Kidney capillary endothelial cell (primary cell): ENCODE measurements at regions not wholly inside any gene's neighbourhood (a gene's known extent, or its start where the extent isn't known, plus 50 kb on each side); places are given as distances from the start of the nearest gene placed in this dataset.

Experiments
- DNase-seq: peaks from one replicate; pipeline ENCODE4 v3.0.0-alpha.2; 2018; ENCODE audit warnings: low spot score

- DNase-seq: peak; percentile 11
Observed at GRCh38 chr7:47724335-47724982, 142.5 kb upstream of the TNS3 start.

DNA sequence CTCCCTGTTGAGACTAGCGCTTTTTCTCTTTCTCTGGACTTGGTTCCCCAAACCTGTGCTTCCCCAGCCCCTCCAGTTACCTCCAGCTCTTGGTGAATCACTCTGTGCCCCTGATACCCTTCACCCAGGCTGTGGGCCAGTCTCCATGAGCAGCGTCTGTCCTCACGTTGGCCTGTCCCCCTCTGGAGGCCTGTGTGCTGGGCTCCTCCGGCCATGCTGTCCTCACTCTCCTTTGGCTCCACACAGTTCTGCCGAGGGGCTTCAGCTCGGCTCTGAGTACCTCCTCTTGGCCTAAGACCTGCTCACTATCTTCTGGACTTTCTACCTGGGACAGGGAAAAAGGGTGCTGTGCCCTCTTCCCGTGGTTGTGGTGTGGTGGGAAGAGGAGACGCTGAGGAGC lies 140.2 kb upstream of the TNS3 start:
- DNase-seq: no peak

- no peak for DNase-seq
Observed at GRCh38 chr7:47721670-47722069, 139.8 kb upstream of the TNS3 start.

DNA sequence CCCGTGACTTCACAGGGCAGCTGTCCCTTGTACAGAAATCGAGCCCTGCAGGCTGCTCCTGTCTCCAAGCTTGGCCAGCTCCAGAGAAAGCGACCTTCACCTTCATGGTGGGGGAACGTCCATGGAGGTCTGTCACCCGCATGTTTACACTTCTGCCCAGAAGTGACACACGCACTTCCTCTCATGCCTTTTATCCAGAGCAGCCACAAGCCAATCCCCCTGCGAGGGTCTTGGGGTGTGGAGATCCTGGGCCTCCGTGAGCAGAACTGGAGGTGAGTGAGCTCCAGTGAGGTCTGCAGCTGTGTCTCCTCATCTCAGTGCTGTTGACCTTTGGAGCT lies 139.0 kb upstream of the TNS3 start:
- DNase-seq: no peak

DNA sequence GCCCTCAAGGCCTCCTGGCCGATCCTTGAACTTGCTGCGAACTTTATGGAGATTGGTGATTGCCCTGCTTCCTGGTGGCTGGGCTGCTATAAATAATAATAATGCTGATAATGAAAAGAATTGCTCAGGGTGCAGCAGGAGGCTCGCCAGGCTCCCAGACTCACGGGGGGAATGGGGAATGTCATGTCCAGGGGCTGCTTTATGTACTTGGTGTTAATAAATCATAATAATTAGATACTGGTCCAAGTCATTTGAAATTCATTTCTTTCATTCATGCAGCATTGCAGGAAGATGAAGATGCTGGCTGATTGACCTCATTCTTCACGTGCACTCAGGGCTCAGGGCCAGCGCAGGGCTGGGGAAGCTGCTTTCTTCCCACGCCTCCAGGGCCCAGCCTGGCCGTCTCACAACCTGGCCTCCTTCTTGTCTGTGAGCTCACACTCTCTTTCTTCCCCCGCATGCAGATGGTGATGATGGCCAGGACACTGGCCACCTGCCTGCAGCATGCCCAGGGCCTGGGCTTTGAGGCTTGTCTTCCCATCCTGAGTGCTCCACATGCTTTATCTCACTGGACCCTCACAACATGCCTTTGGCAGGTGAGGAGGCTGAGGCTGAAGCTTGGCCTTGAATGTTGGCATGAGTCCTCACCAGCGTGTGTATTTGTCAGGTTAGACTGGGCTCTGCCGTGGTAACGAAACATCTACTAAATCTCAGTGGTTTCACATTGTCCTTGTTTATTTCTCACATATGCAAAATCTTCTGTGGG lies 138.4 kb upstream of the TNS3 start:
- DNase-seq: no peak

DNA sequence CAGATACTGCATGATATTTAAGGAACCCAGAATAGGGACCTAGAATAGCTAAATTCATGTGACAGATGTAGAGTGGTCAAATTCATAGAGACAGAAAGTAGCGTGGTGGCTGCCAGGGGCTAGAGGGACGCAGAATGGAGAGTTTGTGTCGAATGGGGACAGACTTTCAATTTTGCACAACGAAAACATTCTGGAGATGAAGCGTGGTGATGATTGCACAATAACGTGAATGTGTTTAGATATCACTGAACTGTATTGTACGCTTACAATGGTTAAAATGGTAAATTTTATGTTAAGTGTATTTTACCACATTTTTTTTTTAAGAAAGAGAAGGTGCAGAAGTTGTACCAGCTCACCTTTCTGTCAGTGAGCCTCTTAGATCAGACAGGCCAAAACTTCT lies 137.8 kb upstream of the TNS3 start:
- no peak for DNase-seq

GRCh38 chr7:47715631-47716068 lies 133.7 kb upstream of the TNS3 start:
- no peak for DNase-seq

DNA sequence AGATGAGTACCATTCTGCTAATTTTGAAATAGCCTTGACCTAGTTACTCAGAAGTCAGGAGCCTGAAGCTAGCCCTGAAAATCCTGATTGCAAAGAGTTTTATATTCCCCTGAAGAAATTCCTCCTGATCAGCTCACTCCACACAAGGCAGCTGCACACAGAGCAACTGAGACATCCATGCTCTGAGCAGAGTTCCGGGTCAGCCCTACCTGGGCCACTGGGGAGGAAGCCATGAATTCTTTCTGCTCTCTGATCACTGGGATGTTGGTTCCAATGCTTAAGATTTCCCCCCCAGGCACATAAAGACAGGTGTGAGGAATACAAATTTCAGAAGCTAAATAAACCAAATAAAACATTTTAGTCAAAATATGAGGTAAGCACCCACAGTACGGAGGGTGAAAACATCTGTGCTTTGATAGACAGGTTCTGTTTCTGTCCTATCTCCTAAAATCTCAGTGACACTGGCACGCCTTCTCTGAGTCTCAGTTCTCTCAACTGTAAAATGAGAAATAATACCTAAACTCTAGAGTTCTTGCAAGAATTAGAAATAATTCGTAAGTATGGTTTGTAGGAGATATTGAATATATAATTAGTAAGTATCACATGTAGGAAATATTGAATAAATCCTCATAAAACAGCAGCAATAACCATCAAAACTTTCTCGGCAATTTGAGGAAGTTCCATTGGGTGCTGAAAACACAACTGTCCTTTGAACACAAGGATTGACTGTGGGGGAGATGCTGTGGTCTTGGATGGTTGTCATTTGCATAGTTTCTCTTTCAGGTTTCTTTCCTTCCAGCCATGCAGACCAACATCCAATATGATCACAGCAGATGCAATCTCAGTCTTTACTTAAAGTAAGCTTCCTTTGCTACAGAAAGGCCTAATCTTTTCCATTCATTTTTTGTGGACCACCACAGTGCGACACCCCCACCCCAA lies 133.0 kb upstream of the TNS3 start:
- DNase-seq: no peak

- DNase-seq: no peak
Observed at GRCh38 chr7:47713595-47713994, 131.7 kb upstream of the TNS3 start.

DNA sequence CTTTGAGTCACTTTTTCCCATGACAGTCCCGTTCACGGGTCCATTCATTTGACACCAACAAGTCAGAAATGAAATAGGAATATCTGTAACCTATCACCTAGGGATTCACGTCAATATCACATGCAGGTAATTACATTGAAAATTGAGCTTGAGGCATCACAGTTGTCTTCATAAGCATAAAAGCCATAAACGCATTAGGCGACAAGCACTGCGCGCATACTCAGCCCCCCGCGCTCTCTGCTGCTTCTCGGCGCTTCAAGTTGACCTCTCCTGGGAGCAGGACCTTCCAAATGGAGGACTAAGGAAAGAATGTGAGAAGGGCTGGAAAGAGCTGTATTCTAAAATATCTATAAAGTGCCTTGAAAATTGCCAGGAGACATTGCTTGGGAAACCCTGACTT lies 130.5 kb upstream of the TNS3 start:
- no peak for DNase-seq

DNA sequence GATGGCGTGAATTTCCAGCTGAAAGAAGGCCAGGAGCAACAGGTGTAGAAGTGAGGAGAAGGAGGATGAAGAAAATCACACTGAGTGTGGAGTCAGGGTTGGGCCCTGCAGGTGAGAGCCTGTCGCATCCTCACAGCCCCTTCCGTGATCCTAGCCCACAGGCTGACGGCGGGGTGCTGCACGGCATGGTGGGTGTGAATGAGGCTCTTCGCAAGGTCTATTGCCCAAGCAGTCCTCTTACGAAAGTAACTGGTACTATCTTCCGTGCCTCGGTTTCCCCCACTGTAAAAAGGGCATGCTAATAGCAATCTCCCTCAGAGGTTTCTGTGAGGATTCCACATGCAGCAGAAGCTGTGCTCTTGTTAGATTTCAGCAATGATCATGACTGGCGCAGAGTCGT lies 129.9 kb upstream of the TNS3 start:
- DNase-seq: no peak

DNA sequence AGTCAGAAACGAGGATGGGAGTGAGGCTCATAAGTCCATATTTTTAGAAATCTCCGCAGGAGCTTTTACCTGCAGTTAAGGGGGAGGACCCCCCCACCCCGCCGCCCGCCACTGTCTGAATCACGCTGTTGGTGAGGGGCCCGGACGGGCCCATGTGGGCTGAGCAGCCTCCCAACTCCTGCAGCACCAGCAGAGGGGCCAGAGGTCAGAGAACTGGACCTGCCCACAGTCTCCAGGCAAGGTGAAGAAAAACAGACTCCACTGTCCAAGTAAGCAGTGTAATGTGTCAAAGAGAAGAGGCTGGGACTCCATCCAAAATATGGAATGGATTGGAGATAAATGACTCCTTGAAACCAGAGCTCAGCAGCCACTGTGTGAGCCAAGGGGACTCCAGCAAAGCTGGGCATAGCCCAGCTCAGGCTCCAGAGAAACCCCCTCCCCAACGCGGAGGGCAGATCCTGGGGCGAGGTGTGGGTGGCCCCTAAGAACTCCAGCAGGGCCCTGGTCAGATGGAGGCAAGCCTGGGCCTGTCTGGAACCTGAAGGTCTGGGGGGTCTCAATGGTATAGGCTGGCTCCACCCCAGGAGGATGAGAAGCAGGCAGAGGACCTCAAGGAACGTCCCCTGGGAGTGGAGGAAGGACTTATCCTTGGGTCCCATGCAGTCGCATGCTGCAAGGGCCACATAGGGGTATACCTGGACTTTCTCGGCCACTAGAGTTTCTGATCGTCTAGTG lies 128.5 kb upstream of the TNS3 start:
- no peak for DNase-seq

GRCh38 chr7:47709451-47709850 lies 127.5 kb upstream of the TNS3 start:
- DNase-seq: no peak

DNA sequence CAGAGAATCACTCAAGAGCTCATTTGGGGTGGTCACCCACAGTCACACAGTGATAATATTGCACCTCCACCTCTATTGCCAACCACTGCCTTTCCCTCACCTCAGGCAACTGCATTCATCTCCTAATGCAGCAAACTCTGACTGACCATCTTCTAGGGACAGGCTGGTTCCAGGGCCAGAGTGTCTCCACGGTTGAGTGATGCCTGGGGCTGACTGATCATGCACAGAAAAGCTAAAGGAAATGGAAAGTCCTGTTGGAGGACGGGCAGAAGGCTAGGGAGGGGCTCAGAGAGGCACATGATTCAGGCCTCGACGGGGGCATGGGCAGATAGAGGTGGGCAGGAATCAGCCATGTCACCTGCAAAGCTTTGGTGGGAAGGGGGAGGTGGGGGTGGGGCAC lies 127.1 kb upstream of the TNS3 start:
- no peak for DNase-seq

DNA sequence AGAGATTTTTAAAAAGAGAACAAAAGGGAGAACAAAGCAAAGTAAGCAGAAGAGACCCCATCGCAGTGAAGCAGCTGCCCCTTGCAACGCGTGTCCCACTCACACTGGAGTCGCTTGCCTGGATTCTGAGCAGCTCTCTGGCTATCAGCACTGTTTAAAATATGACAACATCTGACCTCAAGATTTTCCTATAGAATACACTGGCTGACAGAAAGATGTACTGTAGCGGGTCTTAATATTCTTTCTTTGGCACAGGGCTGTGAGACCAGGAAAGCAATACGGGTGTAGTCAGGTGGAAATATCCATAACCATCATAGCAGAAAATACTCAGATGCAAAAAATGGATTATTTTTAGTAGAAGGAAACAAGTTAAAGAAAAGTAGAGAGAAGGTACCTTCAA lies 125.7 kb upstream of the TNS3 start:
- DNase-seq: no peak

GRCh38 chr7:47704936-47705335 lies 123.0 kb upstream of the TNS3 start:
- DNase-seq: no peak

DNA sequence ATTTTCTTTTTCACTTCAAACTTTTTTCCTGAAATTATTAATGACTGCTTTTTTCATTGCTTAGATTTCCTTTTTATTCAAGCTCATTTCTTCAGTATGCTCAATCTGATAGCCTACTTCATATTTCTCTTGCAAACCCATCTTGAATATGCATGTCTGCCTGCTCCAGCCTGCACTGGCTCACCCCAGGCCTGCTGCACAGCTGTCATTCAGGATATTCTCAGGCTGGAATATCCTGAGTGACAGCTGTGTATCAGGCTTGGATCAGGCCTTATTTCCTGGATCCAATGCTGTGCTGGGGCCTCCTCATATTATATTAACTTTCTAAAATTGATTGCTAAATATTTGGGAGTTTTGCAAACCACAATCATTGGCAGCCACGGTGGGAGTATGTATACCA lies 120.2 kb upstream of the TNS3 start:
- DNase-seq: no peak

GRCh38 chr7:47698386-47698785 lies 116.5 kb upstream of the TNS3 start:
- DNase-seq: no peak

- no peak for DNase-seq
Observed at GRCh38 chr7:47697543-47697942, 115.6 kb upstream of the TNS3 start.

DNA sequence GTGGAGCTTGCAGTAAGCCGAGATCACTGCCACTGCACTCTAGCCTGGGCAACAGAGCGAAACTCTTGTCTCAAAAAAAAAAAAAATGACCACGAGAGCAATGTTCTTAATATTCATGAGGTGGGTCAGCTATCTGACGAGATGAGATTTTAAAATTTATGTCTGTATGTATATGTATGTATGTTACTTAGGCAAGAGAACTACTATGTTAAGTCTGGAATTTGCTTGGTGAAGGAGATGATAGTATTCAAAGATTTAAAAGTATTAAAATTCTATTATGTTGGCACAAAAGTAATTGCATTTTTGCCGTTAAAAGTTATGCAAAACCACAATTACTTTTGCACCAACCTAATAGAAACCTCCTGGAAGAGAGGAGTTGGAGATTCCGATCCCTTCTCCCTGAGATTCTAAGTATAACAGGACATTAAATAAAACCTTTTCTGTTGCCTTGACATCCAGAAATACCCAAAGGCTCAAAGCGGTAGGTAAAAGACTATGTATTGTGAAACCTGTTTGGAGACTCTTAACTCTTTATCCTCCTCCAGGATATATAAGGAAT lies 114.3 kb upstream of the TNS3 start:
- DNase-seq: no peak

GRCh38 chr7:47693216-47693615 lies 111.3 kb upstream of the TNS3 start:
- DNase-seq: peak; percentile 11

DNA sequence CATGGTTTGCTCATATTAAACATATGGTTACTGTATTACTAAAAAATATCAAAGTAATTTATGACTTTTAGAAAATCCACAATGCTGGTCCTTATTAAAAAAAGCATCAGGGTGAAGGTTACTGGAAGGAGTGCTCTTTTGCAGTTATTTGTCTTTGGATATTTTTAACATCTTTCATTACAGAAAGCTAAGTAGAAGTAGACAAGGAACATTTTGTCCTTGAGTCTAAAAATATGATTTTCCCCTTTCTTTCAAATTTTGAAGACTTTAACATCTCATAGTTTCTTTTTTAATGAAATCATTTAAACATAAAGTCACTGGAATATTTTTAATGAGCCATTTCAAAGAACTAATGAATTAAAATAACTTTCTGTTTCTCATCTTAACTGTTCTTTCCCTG lies 110.1 kb upstream of the TNS3 start:
- no peak for DNase-seq
